ENCODE measurements at regions not wholly inside any gene's neighbourhood (a gene's known extent, or its start where the extent isn't known, plus 50 kb on each side); places are given as distances from the start of the nearest gene placed in this dataset.

GRCh38 chr6:71642120-71642519 lies 244.2 kb upstream of the RIMS1 start:
- TF ChIP-seq CTCF (IDR thresholded peaks at IDR 0.05; ENCODE audit: borderline replicate concordance, extremely low read depth, low read length, poor library complexity, severe bottlenecking) = no peak
- no peak for TF ChIP-seq EZH2 (IDR thresholded peaks at IDR 0.05; ENCODE audit: borderline replicate concordance, low read depth, low read length, severe bottlenecking)

Data from DND-41 (cell line).